Hematopoietic multipotent progenitor cell treated with erythropoietin and hydrocortisone succinate and interleukin-3 and kit ligand, for 8 days (in vitro differentiated cells): ENCODE measurements at regions not wholly inside any gene's neighbourhood (a gene's known extent, or its start where the extent isn't known, plus 50 kb on each side); places are given as distances from the start of the nearest gene placed in this dataset.

ENCODE experiments used
- DNase-seq: peaks from one replicate; pipeline ENCODE4 v3.0.0-alpha.2; 2015

DNA sequence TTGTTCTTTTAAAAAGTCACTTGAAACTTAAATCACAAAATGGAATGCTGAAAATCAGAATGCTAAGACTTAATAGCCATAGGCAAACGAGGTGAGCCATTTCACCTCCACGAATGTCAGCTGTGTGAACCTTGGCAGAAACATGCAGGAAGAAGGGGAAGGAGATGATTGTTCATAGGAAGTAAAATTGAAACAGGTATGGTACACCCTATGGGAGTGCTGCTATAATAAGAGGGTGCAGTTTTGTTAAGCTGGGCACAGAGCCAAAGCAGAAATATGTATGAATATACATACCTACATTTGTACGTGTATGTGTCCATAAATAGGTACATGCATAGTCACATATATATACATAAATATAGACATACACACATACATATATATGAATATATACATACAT is 51.0 kb upstream of the SPINK5 start:
- no peak for DNase-seq

DNA sequence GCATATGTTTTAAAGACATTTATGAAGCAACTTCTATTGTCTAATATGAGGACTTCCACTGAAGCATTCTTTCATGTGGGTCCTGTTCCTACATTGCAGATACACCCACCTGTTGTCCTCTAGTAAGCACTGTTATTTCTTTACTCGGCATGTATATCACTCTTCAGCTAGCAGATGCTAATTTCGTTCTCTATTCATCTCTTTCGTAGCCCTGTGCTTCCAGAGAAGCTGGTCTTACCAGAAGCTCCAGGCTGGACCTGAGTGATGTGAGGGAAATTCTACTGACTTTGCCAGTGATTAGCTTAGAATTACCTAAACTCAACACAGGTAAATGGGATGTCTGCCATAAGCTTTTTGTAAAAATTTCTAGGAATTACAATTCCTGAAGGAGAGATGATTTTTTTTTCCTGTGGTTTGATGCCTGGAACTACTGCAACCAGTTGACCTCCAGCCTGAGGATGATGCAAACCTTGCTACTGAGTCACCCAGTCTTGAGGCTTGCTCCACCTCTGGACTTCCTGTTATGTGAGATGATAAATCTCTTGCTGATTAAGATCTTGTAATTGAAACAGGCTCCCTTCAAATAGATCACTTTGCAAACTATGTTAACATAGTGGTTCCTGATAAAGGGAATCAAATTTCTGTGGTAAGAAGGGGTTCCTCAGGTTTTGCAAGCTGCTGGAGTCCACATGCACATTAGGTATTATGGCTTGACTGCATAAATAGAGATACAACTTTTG is 52.2 kb upstream of the SPINK5 start:
- DNase-seq: no peak

DNA sequence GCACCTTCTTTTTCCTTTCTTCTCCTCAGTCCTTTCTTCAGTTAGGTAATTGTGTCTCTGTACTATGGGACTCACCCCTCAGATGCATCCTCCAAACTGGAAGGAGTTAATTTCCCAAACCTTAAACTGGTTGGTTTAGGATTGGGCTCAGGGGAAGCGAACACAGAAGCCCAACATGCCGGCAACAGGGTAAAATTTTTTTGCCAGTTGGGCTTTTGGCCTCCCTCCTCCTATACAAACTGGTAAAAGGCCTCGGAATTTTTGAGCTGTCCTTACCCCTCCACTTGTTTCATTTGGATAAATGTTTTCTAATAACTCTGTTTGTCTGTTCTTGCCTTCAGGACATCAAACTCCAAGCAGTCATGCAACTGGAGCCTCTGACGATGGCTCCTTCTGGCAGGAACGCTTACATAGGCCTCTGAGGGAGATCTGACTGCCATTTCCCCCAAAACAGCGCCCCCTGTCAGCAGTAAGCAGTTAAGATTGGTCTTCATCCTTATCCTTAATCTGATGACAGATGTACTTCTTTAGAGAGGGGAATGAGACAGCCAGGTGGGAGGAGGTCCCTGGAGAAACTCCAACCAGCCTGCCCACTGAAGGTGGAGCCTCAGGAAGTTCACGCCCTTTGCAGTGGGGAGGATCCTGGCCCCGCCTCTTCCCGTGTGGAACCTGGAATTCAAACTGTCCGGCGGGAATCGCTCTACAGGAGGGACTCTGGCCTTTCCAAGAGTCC is 57.8 kb upstream of the SPINK5 start:
- DNase-seq: peak; percentile 12

DNA sequence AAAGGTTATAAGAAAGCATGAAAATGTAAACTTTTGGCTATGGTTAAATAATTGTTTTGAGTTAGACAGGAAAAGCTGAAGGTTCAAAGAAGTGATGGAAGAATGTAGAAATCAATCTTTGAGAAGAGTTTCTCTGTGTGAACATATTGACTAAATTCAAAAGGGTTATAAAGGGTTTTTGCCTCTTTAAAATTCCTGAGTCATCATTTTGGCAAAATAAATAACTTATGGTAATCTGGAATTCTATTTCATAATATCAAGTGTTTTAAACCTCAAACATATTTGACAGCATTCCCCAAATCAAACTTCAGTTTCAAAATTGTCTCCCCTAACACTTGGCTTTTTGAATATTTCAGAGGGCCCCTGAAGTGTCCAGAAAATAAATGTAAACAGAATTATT is 60.6 kb upstream of the SPINK5 start:
- DNase-seq: no peak

DNA sequence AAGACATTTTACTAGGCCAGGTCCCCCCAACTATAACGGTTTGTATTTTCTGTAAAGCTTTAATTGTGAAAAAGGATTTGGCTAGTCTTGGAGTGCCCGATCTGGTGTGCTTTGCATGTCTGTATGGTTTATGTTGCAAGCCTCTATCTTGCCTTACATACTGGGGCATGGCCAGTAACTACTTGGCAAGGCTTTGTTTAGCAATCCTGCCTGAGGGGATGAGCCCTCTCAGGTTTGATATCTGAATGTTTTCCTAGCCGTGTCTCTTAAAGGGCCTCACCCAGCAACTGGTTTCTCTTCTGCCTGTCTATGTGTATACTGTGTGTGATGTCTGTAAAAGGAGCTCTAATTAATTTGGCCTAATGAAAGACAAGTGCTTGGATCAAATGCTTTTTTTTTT is 61.3 kb upstream of the SPINK5 start:
- no peak for DNase-seq

DNA sequence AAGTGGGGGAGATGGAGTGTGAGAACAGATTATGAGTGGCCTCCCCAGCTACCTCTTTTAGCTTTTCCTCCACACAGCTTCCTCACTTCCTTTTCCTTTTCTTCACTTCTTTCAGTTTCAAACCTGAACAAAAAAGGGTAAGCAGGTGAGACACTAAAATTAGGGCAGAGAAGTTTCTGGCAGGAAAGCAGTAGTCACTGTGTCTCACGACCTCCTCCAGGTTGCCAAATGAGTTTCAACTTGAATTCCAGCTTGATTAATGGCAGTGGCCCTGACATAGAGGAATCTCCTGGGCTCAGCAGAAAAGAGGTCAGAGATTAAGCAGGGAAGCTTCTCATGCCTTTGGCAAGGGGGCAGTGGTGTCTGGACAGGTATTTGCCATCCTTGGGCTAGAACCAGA is 63.7 kb upstream of the SPINK5 start:
- DNase-seq: no peak

DNA sequence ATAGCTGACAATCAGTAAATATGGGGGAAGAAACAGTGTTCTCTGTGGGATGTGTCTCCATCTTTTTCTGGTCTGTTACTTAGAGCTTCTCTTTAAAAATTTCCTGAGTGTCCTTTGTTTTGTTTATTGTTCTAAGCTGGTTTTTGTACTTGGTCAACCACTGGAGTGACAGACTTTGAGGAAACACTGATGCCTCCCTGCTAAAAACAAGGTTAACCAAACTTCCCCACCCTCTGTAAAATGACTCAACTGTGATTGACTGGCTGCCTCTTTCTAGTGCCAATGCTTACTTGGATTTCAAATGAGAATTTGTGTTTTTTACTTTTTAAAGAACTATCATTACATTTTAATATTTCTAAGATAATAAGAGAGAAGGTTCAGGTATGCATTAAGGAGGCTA is 65.1 kb upstream of the SPINK5 start:
- DNase-seq: no peak

DNA sequence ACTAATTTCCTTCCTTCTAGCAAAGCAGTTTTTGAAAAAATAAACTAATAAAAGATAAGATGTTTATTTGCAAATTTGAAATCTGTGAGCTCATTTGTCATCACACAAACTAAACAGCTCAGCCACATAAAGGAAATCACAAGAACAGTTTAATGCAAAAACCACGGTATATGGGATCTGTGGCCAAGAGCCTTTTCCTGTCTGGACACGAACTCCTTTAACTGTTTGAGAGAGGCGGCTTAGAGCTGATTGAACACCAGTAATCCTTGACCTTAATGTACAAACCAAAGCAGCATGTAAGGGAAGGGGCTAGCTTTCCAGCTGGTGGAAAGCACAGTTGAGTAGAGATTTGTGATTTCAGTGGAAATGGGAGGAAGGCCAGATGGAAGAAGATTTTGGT is 66.3 kb upstream of the SPINK5 start:
- DNase-seq: no peak

DNA sequence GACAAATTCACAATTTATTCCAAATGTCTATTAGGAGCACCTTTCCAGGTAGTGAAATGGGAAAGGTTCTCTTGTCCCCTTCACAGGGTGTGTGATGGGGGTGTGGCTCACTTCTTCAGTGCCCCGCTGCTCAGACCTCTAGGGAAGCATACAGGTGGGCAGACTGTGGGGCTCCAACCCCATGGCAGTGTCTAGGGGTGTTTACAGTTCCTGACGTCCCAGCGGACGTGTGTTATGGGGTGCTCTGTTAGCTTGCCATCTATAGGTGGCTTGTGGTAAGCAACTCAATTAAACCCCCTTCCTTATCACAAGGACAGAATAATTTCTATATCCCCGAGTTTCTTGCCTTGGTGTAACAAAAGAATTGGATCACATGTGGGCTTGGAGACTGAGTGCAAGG is 67.4 kb upstream of the SPINK5 start:
- DNase-seq: no peak

DNA sequence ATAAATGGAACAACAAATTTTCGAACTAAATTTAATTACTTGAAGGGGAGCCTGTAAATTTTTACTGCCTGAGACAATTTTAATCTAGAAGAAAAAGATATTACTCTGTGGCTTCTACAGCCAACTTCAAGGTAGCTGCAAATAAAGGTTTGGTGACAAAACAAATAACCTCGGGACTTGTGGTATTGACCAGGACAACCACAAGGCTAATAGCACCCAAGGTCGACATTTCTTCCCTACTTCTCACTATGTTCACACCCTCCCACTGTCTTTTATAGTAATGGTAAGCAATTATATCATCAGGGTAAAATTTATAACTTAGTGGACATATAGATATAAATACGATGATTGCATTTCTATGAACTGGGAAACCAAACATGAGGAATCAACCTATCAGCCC is 67.9 kb upstream of the SPINK5 start:
- DNase-seq: no peak

DNA sequence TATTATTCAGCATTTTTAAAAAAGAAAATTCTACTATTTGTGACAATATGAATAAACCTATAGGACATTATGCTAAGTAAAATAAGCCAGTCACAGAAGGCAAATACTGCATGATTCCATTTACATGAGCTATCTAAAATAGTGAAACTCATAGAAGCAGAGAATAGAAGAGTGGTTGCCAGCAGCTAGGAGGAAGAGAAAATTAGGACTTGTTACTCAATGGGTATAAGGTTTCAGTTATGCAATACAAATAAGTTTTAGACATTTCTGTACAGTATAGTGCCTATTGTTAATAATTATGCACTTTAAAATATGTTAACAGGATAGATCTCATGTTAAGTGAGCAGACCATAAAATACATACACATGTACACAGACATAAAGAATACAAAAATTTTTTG is 73.8 kb upstream of the SPINK5 start:
- DNase-seq: no peak

DNA sequence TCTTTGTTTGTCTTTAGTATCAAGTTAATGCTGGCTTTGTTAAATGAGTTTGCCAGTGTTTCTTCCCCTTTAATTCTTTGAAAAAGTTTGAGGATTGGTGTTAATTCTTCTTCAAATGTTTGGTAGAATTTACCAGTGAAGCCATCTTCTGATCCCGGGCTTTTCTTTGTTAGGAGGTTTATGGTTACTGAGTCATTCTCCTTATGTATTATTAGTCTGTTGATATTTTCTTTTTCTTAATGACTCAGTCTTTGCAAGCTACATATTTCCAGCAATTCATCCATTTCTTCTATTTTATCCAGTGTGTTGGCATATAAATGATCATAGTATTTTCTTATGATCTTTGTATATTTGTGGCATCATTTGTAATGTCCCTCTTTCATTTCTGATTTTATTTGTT is 74.5 kb upstream of the SPINK5 start:
- DNase-seq: no peak

DNA sequence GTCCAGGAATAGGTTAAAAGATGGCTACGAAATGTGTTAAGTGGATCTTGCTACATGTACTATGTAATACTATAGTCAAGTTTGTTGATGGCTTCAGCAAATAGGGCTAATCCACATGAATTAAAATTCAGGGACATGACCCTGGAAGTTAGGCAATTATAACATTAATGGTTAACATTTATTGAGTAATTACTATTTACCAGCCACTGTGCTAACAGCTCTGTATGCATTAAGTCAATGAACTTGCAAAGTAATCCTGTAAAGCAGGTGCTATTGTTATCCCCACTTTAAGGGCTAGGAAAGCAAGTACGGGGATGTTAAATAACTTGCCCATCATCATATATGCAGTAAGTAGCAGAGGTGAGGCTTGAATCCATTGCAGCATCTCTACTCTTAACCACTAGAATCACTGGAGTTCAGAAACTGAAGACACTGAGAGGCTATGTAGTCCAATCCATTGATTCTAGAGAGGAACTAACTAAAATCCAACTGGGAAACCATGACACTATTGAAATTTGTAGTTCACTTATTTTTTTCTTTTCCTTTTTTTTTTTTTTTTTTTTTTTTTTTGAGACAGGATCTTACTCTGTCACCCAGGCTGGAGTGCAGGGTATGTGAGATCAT is 77.5 kb upstream of the SPINK5 start:
- no peak for DNase-seq

DNA sequence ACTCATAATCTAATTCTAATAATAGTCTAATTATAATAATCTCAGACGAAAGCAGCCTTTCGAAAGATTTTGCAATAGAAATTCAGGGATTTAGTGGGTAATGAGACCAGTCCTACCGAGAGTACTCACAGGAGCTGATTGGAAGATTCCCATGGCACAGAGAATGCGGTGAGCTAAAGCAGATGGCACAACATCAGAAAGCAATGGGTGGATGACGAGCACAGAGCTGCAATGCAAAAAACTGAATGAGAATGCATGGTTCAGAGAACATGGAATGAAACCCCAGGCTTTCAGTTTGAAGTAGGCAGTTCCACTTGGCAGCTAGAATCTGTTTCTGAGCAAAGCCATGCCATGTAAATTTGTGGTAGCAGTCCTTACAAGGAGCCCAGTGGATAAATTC is 78.2 kb upstream of the SPINK5 start:
- DNase-seq: no peak

DNA sequence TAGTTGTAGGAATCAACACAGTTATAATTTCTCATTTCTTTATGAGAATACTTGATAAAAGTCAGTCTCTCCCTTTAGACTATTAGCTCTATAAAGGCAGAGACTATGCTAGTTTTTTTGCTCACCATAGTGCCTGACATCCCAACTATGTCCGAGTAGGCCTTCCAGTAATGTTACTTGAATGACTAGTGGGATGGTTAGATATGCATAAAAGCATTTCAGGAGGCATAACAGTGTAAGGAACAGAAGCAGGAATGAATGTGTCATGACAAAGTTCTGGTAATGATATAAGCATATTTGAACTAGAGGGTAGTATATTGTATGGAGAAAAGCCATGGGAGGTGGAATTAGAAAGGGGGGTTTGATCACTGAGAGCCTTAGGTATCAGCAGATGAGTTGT is 77.4 kb upstream of the C5orf46 start:
- DNase-seq: no peak

DNA sequence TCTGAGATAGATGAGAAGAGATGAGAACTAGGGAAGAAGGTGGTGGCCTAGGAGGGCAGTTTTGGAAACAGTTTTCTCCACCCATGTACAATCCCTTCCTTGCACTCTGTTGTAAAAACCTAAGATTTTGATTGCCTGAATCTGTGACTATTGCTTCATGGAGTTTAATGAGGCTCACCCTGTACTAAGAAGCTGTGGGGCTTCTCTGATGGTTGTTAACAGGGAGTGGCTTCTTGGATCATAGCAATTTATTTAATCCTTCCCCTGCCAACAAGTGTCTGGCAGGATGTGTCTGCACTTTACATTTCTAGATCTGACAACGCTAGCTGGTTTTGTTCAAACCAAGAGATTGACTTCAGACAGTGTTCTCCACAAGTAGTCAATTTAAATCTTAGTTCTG is 74.7 kb upstream of the C5orf46 start:
- DNase-seq: no peak

DNA sequence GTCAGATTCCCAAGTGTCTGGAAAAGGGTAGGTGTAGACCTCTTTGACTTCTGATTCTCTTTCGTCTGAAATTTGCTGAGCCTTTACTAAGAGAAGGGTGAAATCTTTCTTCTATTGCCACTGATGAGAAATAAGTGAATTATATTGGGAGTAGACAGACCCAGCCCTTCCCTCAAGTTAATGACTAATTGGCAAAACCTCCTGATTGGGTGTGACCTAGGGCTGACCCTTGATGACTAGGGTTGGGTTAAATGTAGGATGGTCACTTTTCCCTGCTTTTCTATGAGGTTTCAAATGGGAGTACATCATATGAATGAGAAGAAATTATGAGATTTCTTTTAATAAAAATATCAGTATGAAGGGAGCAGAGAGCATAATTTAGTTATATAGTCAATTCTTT is 73.4 kb upstream of the C5orf46 start:
- DNase-seq: no peak

DNA sequence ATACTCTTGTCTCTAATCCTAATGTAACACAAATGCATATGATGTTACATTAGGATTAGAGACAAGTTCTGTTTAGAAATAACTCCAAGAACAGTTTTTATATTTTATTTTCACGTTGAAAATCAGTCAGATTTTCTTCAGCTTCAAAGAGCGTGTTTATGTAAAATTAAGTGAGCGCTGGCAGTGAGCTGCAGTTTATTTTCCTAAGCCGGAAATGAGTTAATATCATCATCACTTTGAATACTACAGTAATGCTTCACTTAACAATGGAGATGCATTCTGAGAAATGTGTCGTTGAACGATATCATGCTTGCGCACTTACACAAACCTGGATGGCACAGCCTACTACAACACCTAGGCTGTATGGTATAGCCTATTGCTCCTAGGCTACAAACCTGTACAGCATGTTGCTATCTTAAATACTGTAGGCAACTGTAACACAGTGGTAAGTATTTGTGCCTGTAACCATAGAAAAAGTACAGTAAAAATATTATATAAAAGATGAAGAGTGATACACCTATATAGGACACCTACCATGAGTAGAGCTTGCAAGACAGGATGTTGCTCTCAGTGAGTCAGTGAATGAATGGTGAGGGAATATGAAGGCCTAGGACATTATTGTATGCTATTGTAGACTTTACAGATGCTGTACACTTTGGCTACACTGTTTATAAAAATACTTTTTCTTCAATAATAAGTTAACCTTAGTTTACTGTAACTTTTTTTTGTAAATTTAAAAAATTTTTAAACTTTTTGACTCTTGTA is 65.9 kb upstream of the C5orf46 start:
- no peak for DNase-seq

DNA sequence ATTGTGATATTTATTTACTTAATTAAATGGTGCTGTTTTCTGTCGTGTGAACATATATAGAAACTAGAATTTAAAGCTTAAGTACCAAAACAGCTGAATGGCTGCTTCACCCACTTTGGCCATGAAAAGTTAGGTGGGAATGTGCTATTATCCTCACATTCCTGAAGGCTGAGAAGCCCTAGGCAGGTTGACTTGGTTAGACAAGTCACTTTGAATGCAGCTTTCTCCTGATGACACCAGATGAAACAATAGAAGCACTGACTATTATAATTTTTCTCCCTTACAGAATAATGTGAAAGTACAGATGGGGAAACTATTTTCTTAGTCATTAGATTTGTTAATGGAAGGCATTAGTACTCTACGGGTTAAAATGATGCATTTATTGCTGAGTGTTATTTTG is 65.1 kb upstream of the C5orf46 start:
- no peak for DNase-seq

DNA sequence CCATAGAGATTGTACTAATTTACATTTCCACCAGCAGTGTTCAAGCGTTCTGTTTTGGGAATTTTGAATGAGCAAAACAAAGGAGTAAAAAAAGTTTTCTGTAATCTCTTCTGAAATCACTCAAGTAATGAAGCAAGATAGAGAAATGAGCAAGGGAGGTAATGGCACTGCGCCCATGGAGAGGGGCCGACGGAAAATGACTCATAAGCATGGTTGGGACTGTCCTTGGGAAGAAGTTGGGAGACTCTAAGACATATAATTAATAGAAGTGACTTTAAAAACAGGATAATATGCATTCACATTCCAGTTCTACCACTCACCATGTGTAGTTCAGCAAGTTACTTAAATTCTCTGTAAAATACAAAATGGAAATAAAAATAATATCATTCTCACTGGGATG is 62.5 kb upstream of the C5orf46 start:
- DNase-seq: no peak

DNA sequence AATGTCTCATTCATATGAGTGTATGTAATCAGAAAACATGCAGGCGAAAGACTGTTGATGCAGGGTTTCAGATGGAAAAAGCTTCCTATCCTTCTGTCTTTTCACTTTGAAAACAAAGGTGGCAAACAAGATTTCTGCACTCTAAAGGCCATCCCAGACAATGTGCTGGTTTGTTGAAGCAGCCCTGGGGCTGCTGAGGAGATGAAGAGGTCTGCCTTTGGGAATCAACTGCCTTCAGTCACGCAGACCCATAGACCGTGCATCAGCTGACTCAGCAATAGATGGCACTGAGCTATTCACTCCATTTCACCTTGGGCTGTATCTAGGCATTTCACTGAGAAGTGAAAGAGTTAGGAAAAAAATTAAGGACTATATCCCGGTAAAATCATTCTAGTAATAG is 60.5 kb upstream of the C5orf46 start:
- no peak for DNase-seq

DNA sequence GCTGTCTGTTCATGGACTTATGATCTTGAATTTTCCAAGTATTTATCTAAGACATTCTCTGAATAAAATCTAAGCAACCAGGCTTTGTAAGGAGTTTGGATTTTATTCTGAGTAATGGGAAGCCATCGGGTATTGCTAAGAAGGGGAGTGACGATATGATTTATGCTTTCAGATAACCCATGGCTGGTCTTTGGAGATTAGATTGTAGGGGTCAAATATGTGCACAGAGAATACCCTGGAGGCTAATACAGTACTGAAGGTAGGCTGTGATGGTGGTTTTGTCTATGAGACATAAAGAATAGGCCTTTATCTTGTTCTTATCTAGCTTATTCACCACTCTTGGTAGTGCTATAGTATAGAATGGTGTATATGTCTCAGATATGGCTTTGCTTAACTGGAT is 60.0 kb upstream of the C5orf46 start:
- no peak for DNase-seq

DNA sequence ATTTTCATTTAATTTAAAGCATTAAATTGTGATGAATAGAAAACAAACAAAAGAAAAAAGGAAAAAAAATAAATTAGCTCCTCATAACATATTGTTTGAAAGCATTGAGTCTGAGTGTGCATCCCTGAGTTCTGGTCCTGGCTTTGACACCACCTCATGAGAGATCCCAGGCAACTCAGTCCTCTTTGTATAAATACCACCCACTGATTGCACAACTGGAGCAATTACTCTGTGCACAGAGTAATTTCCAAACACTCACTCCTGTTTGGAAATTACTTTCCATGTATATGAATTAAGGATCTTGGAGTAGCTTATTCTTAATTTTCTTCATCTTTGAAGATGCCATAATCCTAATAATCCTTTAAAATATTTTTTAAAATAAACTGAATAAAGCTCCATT is 59.4 kb upstream of the C5orf46 start:
- DNase-seq: no peak
